Right lobe of liver (tissue), 4 donors: ENCODE measurements at regions not wholly inside any gene's neighbourhood (a gene's known extent, or its start where the extent isn't known, plus 50 kb on each side); places are given as distances from the start of the nearest gene placed in this dataset.

Experiments
- CTCF ChIP-seq, 4 donors: fragments of 200-600 bp in 3 of 4; fragments of 450-650 bp in 1 of 4; IDR thresholded peaks; one replicate each; pipeline versions ENCODE4 v1.5.1 to v1.8.0; 2016 to 2022; ENCODE audit warnings: antibody characterized with exemption in 4 of 4, mild to moderate bottlenecking in 2 of 4
- POLR2A ChIP-seq: fragments of 450-650 bp; IDR thresholded peaks from one replicate; pipeline ENCODE4 v1.6.1; 2017; ENCODE audit warnings: antibody characterized with exemption, mild to moderate bottlenecking
- donor health status: DM: no; HTN: no; CAD: no.
- donor health status: DM: no; HTN: no; CAD: no.
- donor health status: DM: no; HTN: yes; CAD: no.

GRCh38 chr12:90562671-90563070 lies 392.3 kb downstream of the CCER1 start:
- no peak for TF ChIP-seq POLR2A
- TF ChIP-seq CTCF (IDR thresholded peaks at IDR 0.05) = no peak
